NCI-H1105 (cell line): ENCODE measurements at regions not wholly inside any gene's neighbourhood (a gene's known extent, or its start where the extent isn't known, plus 50 kb on each side); places are given as distances from the start of the nearest gene placed in this dataset.
"Not testable (repeated sequence)": the region's sequence is repeated elsewhere in the genome, so short reads cannot be mapped to it uniquely, and the experiment has no call there.

ENCODE experiments used
- DNase-seq: peaks from one replicate; lab custom pipeline; 2025; lab: John Stamatoyannopoulos, UW

DNA sequence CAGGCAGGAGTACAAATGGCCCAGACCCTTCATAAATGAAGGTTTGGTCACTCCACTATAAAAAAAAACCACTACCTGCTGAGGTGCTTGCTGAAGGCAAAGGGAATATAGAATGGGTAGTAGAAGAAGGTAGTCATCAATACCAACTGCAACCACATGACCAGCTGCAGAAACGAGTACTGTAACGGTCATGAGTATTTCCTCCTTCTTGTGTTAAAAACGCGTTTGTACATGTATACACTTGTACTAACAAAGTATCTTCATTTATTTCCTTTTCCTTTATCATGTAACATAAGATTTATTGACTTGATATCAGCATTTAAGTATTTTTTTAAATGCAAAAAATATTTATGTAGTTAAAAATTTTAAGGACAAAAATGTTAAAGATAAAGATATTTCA lies 238.6 kb downstream of the TFAP2B start:
- no peak for DNase-seq

DNA sequence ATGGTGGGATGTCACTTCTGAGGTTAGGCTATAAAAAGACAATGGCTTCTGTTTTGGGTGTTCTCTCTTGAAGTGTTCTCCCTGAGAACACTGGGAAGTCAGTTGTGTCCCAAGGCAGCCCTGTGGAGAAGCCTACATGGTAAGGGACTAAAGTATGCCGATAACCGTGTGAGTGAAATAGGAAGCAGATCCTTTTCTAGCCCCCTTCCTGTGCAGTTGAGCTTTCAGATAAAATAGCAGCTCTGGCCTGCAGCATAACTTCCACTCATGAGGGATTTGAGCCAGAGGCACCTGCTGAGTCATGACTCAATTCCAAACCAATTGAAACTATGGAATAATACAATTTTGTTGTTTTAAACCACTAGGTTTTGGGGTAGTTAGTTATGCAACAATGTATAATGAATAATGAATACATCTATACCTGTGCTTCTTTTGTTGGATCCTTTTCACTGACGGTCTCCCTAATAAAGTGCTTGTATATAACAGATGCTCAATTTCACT lies 241.6 kb downstream of the TFAP2B start:
- no peak for DNase-seq

DNA sequence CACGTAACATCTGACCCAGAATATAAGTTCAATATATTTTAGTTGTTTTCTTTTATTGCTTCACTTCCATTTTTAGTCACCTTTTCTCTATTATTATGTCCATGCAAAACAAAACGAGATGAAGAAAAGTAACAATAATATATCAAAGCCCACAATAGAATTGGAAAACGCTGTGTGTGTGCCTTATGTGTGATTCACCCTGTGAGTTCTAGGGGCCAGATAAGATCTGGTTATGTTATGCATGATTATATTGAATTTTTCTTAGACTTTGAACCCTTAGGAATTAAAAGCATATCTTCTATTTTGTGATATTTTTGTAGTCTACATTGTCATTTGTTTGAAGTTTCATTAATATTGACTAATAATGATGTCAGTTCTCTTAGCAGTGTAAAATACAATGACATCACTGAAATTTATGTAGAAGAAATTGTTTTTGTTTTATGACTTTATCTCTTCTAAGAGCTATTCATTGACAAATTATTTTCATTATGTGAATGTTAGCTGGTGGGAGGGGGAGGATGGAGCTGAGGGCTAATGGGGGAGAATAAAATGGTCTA lies 243.6 kb downstream of the TFAP2B start:
- DNase-seq = no peak

DNA sequence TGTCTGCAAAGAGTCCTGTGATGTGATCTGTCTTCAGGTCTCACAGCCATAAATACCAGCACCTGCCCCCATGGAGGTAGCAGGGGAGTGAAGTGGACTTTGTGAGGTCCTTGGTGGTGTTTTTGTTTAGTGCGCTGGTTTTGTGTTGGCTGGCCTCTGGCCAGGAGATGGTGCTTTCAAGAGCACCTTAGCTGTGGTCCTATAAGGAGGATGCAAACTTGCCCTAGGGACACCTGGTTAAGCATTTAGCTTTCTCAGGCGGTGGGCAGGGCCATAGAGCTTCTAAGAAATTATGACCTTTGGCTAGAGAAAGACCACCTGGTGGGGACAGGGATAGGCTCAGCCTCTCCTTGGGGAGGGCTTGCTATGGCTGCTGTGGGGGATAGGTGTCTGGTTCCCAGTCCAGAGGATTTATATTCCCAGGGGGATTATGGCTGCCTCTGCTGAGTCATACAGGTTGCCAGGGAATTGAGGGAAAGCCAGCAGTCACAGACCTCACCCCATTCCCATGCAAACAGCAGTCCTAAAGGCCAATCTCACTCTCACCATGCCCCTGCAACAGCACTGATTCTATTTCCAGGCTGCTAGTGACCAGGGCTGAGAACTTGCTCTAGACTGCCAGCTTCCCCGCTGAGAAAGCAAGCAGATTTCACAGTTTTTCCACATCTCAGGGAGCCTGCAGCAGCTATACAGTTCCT lies 259.3 kb downstream of the TFAP2B start:
- DNase-seq = no peak

DNA sequence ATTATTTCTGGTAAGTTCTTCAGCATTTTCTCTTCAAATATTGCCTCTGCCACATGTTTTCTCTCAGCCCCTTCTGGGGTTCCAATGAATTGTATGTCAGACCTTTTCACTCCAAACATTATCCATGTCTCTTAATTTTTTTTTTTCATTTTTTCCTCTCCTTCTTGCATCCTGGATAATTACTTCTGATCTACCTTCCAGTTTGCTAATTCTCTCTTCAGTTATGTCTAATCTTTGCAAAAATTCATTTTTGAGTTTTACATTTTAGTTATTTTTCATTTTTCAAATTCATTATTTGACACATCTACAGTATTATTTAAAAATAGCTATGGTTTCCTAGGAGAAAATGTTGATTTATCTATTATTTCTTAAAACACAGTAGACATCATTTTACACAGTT lies 271.7 kb downstream of the TFAP2B start:
- DNase-seq = no peak

DNA sequence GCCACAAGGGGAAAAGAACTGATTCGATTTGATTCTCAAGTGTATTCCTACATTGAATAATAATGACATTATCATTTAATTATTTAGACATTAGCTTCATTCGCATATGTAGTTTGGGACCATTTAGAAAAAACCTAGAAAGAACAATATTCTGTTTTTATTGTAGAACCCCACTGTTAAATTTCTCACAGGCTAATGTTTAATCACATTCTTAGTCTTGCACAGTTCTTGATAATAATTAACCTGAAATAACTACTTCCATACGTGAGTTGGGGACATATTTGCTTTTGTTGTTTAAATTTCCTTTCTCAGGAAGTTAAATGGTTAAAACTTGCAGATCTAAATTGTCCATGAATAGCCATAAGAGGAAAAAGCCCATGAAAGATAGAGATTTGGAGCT lies 275.2 kb downstream of the TFAP2B start:
- no peak for DNase-seq

DNA sequence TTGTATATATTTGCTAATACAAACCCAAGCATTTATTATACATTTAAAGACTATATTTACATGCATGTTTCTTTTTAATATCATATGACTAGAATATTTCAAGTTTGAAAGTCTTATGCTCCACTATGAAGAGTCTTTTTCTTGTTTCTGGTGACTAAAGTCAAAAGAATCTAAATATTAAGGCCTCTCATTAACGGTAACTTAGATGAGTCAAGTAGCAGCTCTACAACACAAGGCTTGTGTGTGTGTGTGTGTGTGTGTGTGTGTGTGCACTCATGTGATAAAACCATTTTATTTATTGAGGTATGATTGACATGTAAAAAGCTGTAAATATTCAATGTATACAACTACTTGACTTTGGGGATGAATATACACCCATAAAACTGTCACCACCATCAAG lies 275.6 kb downstream of the TFAP2B start:
- DNase-seq = no peak

DNA sequence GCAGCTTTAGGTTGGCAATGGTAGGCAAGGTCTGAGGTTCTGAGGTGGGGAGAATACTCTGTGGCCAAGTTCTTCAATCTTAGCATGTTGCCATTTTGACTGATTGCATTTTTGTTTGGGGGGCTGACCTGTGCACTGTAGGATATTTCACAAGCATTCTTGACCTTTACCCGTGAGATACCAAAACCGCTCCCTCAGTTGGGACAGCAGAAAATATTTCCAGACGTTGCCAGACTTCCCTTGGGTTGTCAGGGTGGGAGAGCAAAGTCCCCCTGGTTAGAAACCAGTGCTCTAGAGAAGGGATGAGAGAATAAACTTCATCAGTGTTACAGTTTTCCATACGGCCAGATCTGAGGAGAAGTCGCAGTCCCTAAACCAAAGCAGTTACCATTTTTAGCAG lies 279.6 kb downstream of the TFAP2B start:
- DNase-seq = no peak

DNA sequence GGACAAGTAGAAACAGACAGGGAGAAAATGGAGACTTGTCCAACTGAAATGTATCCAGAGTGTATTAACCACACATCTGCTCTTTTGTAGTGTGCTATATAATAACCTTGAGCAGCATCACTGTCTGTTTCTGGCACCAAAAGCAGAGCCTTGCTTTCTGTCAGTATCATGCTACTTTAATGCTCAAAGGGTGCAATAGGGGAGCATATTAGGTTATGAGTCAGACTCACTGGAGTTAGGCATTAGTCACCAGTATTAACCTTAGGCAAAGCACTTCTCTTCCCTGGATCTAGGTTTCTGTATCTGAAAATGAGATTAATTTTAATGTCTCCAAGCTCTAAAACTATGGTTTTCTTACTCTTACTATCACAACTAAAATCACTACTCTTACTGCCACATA lies 280.1 kb downstream of the TFAP2B start:
- no peak for DNase-seq

DNA sequence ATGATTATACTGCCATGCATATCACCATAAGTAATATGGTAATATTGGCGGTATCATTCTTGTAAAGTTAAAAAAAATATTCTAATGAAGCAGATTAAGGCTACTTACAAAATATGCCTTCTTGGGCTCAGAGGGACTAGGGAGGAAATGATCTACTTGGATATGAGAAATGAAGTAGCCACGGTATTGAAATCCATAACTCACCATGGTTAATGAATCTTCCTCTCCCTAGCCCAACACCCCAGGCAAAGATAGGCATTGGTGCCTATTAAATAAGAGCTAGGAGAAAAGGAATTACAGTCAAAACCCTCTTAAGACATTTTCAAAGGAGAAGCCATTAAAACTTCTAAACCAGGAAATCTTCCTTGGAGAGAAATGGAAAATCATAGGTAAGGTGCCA lies 280.5 kb downstream of the TFAP2B start:
- no peak for DNase-seq

DNA sequence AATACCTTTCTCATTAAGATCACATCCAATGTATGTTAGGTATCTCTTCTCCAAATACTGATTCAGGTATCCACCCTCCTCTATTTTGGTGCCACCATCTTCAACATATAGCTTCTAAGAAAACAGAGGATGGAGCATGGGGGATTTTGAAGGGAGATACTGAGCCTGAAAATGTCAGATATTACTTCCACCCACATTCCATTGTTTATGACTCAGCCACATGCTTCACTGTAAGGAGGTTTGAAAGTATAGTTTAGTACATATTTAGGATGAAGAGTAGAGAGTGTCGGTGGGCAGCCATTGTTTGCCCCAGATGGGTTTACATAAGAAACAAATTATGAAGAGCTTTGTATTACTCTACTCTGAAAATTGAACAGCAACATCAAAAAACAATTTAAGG lies 286.7 kb downstream of the TFAP2B start:
- no peak for DNase-seq

DNA sequence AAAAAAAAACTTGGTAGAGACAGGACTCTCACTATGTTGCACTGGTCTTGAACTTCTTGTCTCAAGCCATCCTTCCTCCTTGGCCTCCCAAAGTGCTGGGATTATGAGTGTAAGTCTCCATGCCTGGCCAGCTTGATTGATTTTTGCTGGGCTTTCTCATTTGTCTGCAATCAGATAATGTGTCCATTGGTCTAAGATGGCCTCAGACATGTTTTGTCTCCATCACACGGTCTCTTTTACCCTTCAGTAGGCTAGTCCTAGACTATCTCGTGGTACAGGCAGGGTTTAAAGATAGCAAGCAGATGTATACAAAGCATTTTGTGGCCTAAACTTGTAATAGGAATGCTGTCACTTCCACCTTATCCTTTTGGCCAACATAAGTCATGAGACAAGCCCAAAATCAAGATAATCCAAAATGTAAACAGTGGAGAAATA lies 289.1 kb downstream of the TFAP2B start:
- no peak for DNase-seq

DNA sequence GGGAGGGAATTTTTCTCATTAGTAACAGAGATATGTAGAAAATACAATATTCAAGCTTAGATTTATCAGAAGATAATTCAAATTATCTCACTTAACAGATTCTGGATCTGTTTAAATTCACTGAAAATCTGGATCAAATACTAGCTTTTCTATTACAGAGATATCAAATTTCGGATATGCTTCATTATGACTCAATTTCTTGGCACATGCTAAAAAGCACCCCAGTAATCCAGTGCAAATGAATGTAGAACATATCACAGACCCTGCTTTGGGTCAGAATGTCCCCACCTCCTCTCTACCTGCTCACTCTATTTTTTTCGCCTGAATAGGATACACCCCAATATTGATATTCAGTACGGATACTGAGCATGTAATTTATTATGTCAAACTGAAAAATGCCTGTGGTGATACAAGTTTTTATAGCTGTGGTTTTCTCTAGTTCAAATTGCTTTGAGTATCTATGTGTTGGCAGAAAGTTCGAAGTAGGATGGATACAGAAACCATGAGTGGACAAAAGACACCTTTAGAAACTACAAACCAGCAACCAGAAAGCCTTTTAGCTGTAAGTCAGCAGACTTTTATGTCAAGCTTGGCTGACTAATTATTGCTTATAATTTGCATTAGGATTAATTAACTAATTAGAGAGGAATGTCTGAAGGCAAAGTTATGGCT lies 290.0 kb downstream of the TFAP2B start:
- no peak for DNase-seq

DNA sequence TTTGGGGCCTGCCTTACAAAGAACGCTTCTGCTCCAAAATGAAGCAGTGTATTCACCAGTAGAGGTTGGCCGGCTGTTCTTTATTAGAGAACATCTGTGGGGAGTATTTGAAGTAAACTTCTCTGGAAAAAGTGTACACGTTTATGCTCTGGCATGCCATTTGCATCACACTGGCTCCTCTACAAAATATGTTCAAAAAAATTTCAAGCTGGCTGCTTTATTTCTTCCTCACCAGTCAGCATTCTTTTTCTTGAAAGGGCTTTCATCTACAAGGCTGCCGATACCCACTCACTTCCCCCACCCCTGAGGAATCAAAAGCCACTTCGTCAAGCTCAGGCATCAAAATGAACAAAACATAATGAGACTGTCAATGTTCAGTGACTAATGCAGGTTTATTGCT lies 294.1 kb downstream of the TFAP2B start:
- DNase-seq = no peak

DNA sequence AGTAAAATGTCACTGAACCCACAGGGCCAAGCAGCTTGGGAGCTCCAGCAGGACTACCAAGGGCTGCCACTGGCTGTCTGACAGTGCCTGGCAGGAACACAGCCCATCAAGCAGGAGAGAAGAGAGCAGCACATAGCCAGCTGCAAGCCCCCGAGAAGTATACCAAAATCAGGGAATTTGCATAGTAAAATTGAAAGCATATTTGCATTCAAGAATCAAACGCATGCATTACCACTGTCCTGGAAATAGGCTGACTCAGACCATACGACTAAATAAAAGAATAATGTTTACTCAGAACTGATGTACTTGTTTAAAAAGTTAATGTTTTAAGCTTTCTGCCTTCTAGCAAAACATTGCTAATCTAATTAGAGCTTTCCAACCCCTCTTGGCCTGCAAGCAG lies 298.1 kb downstream of the TFAP2B start:
- DNase-seq = no peak

DNA sequence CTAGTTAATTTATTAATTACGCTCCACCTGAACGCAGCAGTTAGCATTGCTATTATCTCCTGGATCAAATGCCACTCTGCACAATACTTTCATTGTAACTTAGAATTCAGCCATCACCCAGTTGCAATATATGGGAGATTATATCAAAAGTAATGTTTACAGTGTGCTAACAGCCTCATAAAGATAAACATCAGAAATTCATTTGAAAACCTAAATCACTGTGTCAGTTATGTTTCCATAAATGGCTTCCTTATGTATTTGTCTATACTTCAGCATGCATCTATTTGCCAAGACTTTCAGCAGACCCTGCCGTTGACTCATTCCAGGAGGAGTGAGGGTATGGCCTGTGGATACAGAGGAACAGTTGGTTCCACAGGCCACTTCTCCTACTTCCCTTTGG lies 300.1 kb downstream of the TFAP2B start:
- DNase-seq = peak; percentile 2

DNA sequence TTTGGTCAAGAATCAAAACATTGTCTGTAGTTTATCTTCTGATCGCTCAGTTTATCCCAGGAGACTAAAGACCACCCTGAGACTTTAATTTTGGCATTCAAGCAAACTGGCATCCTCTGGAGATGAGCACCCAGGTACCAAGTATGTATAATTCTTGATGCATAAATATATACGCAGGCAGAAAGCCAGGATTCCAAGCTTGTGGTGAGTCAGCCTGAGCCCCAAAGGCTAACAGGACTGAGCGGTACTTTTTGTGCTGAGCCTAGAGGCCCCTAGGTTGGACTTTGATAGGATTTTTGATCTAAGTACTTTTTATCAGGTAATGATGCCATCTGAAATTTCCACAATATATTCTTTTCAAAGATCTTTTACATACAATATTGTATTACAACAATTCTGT lies 301.3 kb downstream of the TFAP2B start:
- DNase-seq = no peak

DNA sequence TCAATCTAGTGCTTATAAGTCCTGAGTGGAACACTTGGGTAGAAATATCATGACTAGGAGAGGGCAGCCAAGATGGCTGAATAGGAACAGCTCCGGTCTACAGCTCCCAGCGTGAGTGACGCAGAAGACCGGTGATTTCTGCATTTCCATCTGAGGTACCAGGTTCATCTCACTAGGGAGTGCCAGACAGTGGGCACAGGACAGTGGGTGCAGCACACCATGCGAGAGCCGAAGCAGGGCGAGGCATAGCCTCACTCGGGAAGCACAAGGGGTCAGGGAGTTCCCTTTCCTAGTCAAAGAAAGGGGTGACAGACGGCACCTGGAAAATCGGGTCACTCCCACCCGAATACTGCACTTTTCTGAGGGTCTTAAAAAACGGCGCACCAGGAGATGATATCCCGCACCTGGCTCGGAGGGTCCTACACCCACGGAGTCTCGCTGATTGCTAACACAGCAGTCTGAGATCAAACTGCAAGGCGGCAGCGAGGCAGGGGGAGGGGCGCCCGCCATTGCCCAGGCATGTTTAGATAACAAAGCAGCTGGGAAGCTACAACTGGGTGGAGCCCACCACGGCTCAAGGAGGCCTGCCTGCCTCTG lies 302.8 kb downstream of the TFAP2B start:
- not testable (repeated sequence) for DNase-seq

DNA sequence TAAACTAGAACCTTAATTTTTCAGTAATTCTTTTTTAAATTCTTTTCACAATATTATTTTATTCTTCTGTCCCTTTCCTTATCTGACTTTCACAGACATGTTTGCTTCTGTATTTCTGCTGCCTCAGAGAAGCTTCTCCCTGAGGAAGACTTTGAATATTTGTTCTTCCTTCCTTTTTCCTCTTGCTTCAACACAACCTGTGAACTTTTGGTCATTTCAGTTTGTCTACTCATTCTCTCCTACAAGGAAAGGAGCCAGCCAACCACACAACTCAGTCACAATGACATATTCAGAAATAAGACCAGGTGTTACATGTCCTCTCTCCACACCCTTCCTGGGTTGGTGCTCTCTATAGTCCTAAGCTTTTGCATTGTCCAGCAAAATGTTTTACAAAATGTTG lies 310.4 kb downstream of the TFAP2B start:
- no peak for DNase-seq

DNA sequence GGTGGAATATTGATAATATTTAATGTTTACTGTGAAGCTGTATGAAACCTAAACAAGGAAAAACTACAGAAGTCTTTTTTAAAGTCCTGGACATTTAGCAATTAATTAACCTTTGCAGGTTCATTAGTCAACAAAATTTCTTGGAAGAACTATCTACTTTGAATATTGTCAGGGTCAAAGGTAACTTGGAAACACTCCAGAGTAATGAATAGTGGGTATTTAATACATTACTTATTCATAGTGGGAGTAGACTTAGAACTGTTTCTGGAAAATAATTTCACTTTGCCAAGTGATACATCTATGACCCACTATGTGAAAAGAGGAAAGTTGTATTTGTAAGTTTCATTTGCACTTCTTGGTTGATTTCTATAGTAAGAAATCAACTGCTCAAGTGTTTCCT lies 319.1 kb downstream of the TFAP2B start:
- no peak for DNase-seq

DNA sequence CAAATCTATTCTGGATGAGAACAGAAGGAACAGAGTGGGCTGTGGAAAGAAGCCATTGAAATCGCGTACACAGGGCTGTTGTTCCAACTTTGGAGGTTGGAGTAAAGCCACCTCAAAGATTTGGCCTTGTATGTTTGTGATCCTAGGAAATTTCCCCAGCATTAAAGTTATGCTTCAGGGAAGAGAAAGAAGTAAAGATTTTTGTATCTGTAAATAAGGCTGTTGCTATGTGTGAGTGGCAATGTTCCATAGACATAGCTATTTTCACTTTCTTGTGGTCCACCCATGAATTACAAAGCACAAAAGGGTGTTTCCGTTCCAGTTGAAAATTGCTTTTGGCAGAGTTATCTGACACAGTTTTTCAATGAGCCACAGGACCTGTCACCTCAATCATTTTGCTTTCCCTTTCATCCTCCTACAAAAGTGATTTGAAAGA lies 321.3 kb downstream of the TFAP2B start:
- no peak for DNase-seq

DNA sequence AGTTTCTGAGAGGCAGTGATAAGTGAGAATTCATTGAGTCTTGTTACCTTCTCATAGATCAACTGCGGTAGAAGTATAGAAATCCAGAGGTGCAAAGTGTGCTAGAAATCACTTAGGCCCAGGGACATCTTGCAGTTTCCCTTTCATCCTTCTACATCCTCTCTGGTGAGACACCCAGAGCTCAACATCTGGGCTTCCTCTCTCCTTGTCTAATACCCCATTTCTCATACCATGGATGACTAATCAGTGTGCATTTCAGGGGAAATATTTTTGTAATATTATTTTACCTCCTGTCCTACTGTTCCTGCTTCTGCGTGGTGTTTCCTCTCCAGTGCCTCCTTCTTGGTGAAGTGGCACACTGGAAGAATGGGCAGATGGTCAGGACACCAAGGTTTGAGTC lies 322.4 kb downstream of the TFAP2B start:
- no peak for DNase-seq

DNA sequence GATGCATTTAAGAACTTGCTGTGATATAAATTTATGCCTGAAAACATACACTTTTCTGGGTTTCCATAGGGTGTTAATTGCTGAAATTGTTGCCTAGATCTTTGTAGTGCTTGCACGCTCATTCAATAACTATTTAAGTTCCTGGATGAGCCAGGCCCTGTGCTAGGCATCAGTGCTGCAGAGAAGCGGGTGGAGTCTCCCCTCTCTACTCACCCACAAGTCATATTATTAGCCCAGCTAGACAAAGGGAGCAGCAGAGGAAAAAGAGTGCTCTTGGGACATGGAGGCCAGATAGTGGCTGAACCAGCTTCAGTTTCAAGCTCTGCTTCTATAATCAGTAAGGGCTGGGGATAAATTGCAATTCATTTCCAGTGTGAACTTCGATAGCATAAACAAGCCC lies 329.1 kb downstream of the TFAP2B start:
- no peak for DNase-seq
